CD14-positive monocyte (primary cell): ENCODE measurements at regions not wholly inside any gene's neighbourhood (a gene's known extent, or its start where the extent isn't known, plus 50 kb on each side); places are given as distances from the start of the nearest gene placed in this dataset.

Source experiments
- DNase-seq, 3 donors: peaks; one replicate each; pipeline ENCODE4 v3.0.0-alpha.2; 2011 to 2022
- H2AFZ ChIP-seq: 2 replicates; pipeline ENCODE4 v1.6.0; 2012; ENCODE audit warnings: mild to moderate bottlenecking, low read depth, low read length, inconsistent platforms; ENCODE audit not compliant: insufficient read depth, poor library complexity, severe bottlenecking
- H3K27ac ChIP-seq, 2 donors: 1 replicate in 1 of 2; 2 replicates in 1 of 2; pipeline ENCODE4 v1.5.1; 2012 to 2013; ENCODE audit warnings: low read length in 2 of 2, control low read depth in 1 of 2, inconsistent platforms in 1 of 2, low read depth in 1 of 2, mild to moderate bottlenecking in 1 of 2
- H3K27me3 ChIP-seq, 2 donors: one replicate each; pipeline versions ENCODE4 v1.6.0 to v1.6.1; 2011 to 2013; ENCODE audit warnings: low read length in 2 of 2; ENCODE audit not compliant: control insufficient read depth in 2 of 2, insufficient read depth in 2 of 2
- H3K36me3 ChIP-seq, 2 donors: replicated peaks in 1 of 2; 1 replicate in 1 of 2; 2 replicates in 1 of 2; pipeline versions ENCODE4 v1.5.1 to v1.6.1; 2012 to 2013; ENCODE audit warnings: low read length in 2 of 2, control low read depth in 1 of 2, inconsistent platforms in 1 of 2, mild to moderate bottlenecking in 1 of 2; ENCODE audit not compliant: insufficient read depth in 2 of 2, control insufficient read depth in 1 of 2
- H3K4me1 ChIP-seq, 2 donors: 1 replicate in 1 of 2; 2 replicates in 1 of 2; pipeline versions ENCODE4 v1.5.1 to v1.6.1; 2012 to 2013; ENCODE audit warnings: low read length in 2 of 2, control low read depth in 1 of 2, inconsistent platforms in 1 of 2, mild to moderate bottlenecking in 1 of 2, moderate library complexity in 1 of 2; ENCODE audit not compliant: insufficient read depth in 2 of 2, control insufficient read depth in 1 of 2
- H3K4me2 ChIP-seq: replicated peaks from 2 replicates; pipeline ENCODE3; 2012; ENCODE audit warnings: low read length, moderate library complexity, mild to moderate bottlenecking; ENCODE audit not compliant: poor library complexity, severe bottlenecking; ENCODE audit errors: extremely low read depth
- H3K4me3 ChIP-seq, 3 experiments: fragments of 200-600 bp in 1 of 3; sonication (generic) in 1 of 3; replicated peaks in 1 of 3; 1 replicate in 2 of 3; 2 replicates in 1 of 3; pipeline ENCODE4 v1.5.1; 2011 to 2013; ENCODE audit warnings: low read length in 3 of 3, mild to moderate bottlenecking in 3 of 3, control low read depth in 2 of 3, low read depth in 2 of 3, inconsistent platforms in 1 of 3, moderate library complexity in 1 of 3
- H3K79me2 ChIP-seq: 2 replicates; pipeline ENCODE4 v1.6.0; 2012; ENCODE audit warnings: mild to moderate bottlenecking, control low read depth, inconsistent platforms, low read length, moderate library complexity; ENCODE audit not compliant: insufficient read depth
- H3K9ac ChIP-seq: 2 replicates; pipeline ENCODE4 v1.6.0; 2017; ENCODE audit warnings: low read length, mild to moderate bottlenecking; ENCODE audit not compliant: insufficient read depth, poor library complexity, severe bottlenecking
- H3K9me3 ChIP-seq, 2 donors: replicated peaks in 1 of 2; 1 replicate in 1 of 2; 2 replicates in 1 of 2; pipeline versions ENCODE4 v1.5.1 to v1.6.1; 2012 to 2013; ENCODE audit warnings: low read length in 2 of 2, control low read depth in 1 of 2; ENCODE audit not compliant: control insufficient read depth in 1 of 2, insufficient read depth in 1 of 2
- H4K20me1 ChIP-seq: 2 replicates; pipeline ENCODE4 v1.6.0; 2012; ENCODE audit warnings: mild to moderate bottlenecking, low read length, control low read depth, moderate library complexity; ENCODE audit not compliant: insufficient read depth
- H3K27ac Mint-ChIP-seq, 7 donors: one replicate each; pipeline ENCODE4 v1.8.0; 2020; ENCODE audit warnings: mild to moderate bottlenecking in 7 of 7, mixed read lengths in 7 of 7, moderate library complexity in 6 of 7, inconsistent platforms in 2 of 7
- H3K27me3 Mint-ChIP-seq, 3 donors: one replicate each; pipeline ENCODE4 v1.8.0; 2021 to 2022; ENCODE audit warnings: low read depth in 3 of 3, mild to moderate bottlenecking in 3 of 3, mixed read lengths in 3 of 3, moderate library complexity in 3 of 3, inconsistent platforms in 1 of 3
- H3K36me3 Mint-ChIP-seq, 2 donors: one replicate each; pipeline ENCODE4 v1.8.0; 2020; ENCODE audit warnings: mixed read lengths in 2 of 2, inconsistent platforms in 1 of 2, mild to moderate bottlenecking in 1 of 2
- H3K4me1 Mint-ChIP-seq: one replicate; pipeline ENCODE4 v1.8.0; 2020; ENCODE audit warnings: mild to moderate bottlenecking, mixed read lengths
- H3K4me3 Mint-ChIP-seq, 2 donors: one replicate each; pipeline ENCODE4 v1.8.0; 2020; ENCODE audit warnings: mild to moderate bottlenecking in 2 of 2, mixed read lengths in 2 of 2, moderate library complexity in 1 of 2
- H3K9me3 Mint-ChIP-seq, 7 donors: one replicate each; pipeline ENCODE4 v1.8.0; 2020 to 2022; ENCODE audit warnings: mixed read lengths in 7 of 7, mild to moderate bottlenecking in 6 of 7, moderate library complexity in 6 of 7, inconsistent platforms in 2 of 7
- CTCF ChIP-seq: fragments of 200-600 bp; IDR thresholded peaks from one replicate; pipeline ENCODE4 v1.8.0; 2022; ENCODE audit warnings: antibody characterized with exemption, mild to moderate bottlenecking
- WGBS: methylation state at CpG from one replicate; pipeline ENCODE4 v1.1.5; 2013; ENCODE audit warnings: missing lambda C conversion rate; ENCODE audit not compliant: insufficient coverage; 5-methylcytosine and 5-hydroxymethylcytosine counted together
- intact Hi-C, 2 donors: fragments of 100-400 bp; cut with micrococcal nuclease; formaldehyde crosslinking; loops; one replicate each; pipeline versions ENCODE4 v1.15.0 to v1.15.1; 2023

- WGBS = no CpG with 5 or more reads among the region's 1 CpG
Measured at GRCh38 chr12:22755629-22756028, 130.7 kb downstream of the ETNK1 start.

GRCh38 chr12:22759769-22760674 is 135.1 kb downstream of the ETNK1 start:
- Histone ChIP-seq H3K36me3 (no peaks in the 10 kb centered on the region), H2AFZ (peak overlapping the region; percentile 17), H3K27ac (no peak overlapping the region), H3K27me3 (no peaks in the 10 kb centered on the region), H3K4me3 (no peak overlapping the region), H3K4me1 (peaks cover 0 to 9% of the 10 kb centered on the region in 2 donors), H3K4me2 (no peak overlapping the region), H3K9me3 (peaks cover 0 to 3% of the 10 kb centered on the region in 2 donors), H3K79me2 (no peaks in the 10 kb centered on the region), H3K9ac (no peak overlapping the region), H4K20me1 (no peaks in the 10 kb centered on the region)
- TF ChIP-seq CTCF = no peak
- Mint-ChIP-seq H3K9me3 (peaks cover 2 to 16% (median 6%) of the 10 kb centered on the region in 7 donors), H3K27ac (no peak overlapping the region), H3K27me3 (no peaks in the 10 kb centered on the region), H3K36me3 (no peaks in the 10 kb centered on the region), H3K4me1 (peaks cover 7% of the 10 kb centered on the region), H3K4me3 (no peak overlapping the region)
- DNase-seq = no peak
- 80% methylated on average over 3 of the region's 8 CpGs for WGBS
- intact Hi-C loops = no loop called here

More at GRCh38 chr12:22755629-22756028, 130.7 kb downstream of the ETNK1 start:
- no peak for TF ChIP-seq CTCF
- H2AFZ ChIP-seq = no peak overlapping the region
- H3K4me3 ChIP-seq = no peak overlapping the region
- peak overlapping the region in 1 of 2 donors; percentile 65 for H3K27ac ChIP-seq
- intact Hi-C loops = no loop called here
- H3K4me1 ChIP-seq = peaks cover 0 to 11% of the 10 kb centered on the region in 2 donors
- peak in 2 of 3 donors; percentile 7 to 8 for DNase-seq
- peaks cover 0 to 11% of the 10 kb centered on the region in 2 donors for H3K9me3 ChIP-seq
- no peaks in the 10 kb centered on the region for H3K36me3 ChIP-seq
- peak overlapping the region in 5 of 7 donors; percentile 51 to 83 (median 65) for H3K27ac Mint-ChIP-seq
- H3K27me3 ChIP-seq = no peaks in the 10 kb centered on the region
- H4K20me1 ChIP-seq = no peaks in the 10 kb centered on the region
- no peak overlapping the region for H3K4me3 Mint-ChIP-seq
- H3K9me3 Mint-ChIP-seq = peaks cover 8 to 30% (median 13%) of the 10 kb centered on the region in 7 donors
- no peaks in the 10 kb centered on the region for H3K79me2 ChIP-seq
- no peak overlapping the region for H3K4me2 ChIP-seq
- no peaks in the 10 kb centered on the region for H3K36me3 Mint-ChIP-seq
- no peak overlapping the region for H3K9ac ChIP-seq
- H3K4me1 Mint-ChIP-seq = peaks cover 7% of the 10 kb centered on the region
- peaks cover 0 to 3% (median 0%) of the 10 kb centered on the region in 3 donors for H3K27me3 Mint-ChIP-seq
